Neutrophil (primary cell): ENCODE measurements at regions not wholly inside any gene's neighbourhood (a gene's known extent, or its start where the extent isn't known, plus 50 kb on each side); places are given as distances from the start of the nearest gene placed in this dataset.

Experiments
- H3K27ac ChIP-seq: fragments of 200-600 bp; sonication (generic); 2 replicates; pipeline ENCODE4 v1.5.1; 2016; ENCODE audit warnings: mild to moderate bottlenecking, moderate library complexity
- H3K27me3 ChIP-seq: fragments of 200-600 bp; sonication (generic); 2 replicates; pipeline ENCODE4 v1.6.0; 2016; ENCODE audit warnings: mild to moderate bottlenecking
- H3K36me3 ChIP-seq: fragments of 200-600 bp; sonication (generic); 2 replicates; pipeline ENCODE4 v1.5.1; 2017
- H3K4me1 ChIP-seq, 2 experiments: fragments of 200-600 bp in 1 of 2; sonication (generic) in 1 of 2; 1 replicate in 1 of 2; 2 replicates in 1 of 2; pipeline versions ENCODE4 v1.5.1 to v1.6.1; 2013 to 2016; ENCODE audit warnings: low read depth in 1 of 2, low read length in 1 of 2, mild to moderate bottlenecking in 1 of 2, moderate library complexity in 1 of 2; ENCODE audit not compliant: control insufficient read depth in 1 of 2, insufficient read depth in 1 of 2
- H3K4me3 ChIP-seq, 2 experiments: fragments of 200-600 bp in 1 of 2; sonication (generic) in 1 of 2; 1 replicate in 1 of 2; 2 replicates in 1 of 2; pipeline ENCODE4 v1.5.1; 2013 to 2016; ENCODE audit warnings: low read depth in 1 of 2, low read length in 1 of 2, mild to moderate bottlenecking in 1 of 2, moderate library complexity in 1 of 2
- H3K9me3 ChIP-seq: fragments of 200-600 bp; sonication (generic); 2 replicates; pipeline ENCODE4 v1.5.1; 2016
- TF ChIP-seq, protein P1 (sequence below): fragments of 200-600 bp; sonication (generic); IDR thresholded peaks from 2 replicates; pipeline ENCODE4 v1.5.1; 2016; ENCODE audit warnings: antibody characterized with exemption

- no peaks in the 10 kb centered on the region for H3K36me3 ChIP-seq
- no peak overlapping the region for H3K4me3 ChIP-seq
- no peaks in the 10 kb centered on the region for H3K4me1 ChIP-seq
- TF ChIP-seq, protein P1, sequence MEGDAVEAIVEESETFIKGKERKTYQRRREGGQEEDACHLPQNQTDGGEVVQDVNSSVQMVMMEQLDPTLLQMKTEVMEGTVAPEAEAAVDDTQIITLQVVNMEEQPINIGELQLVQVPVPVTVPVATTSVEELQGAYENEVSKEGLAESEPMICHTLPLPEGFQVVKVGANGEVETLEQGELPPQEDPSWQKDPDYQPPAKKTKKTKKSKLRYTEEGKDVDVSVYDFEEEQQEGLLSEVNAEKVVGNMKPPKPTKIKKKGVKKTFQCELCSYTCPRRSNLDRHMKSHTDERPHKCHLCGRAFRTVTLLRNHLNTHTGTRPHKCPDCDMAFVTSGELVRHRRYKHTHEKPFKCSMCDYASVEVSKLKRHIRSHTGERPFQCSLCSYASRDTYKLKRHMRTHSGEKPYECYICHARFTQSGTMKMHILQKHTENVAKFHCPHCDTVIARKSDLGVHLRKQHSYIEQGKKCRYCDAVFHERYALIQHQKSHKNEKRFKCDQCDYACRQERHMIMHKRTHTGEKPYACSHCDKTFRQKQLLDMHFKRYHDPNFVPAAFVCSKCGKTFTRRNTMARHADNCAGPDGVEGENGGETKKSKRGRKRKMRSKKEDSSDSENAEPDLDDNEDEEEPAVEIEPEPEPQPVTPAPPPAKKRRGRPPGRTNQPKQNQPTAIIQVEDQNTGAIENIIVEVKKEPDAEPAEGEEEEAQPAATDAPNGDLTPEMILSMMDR, result no peak
- no peak overlapping the region for H3K27ac ChIP-seq
- H3K27me3 ChIP-seq, result no peaks in the 10 kb centered on the region
- H3K9me3 ChIP-seq, result no peaks in the 10 kb centered on the region
Measured at GRCh38 chr3:153835540-153835939, 285.6 kb upstream of the ARHGEF26 start.

DNA sequence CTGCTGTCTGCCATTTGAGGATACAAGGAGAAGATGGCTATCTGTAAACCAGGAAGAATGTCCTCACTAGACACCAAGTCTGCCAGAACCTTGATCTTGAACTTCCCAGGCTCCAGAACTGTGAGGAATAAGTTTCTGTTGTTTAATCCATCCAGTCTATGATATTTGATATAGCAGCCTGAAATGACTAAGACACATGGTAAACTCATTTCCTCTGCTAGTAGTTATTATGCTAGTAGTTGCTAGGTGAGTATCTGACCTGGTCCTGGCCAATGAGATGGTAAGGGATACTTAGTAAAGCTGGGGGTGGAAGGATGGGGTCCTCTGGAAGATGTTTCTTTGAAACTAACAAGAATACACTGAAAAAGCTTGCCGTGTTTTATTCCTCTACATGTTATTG, 280.7 kb upstream of the ARHGEF26 start:
- Histone ChIP-seq H3K36me3 (no peaks in the 10 kb centered on the region), H3K9me3 (no peaks in the 10 kb centered on the region), H3K4me3 (no peak overlapping the region), H3K27ac (no peak overlapping the region), H3K4me1 (no peaks in the 10 kb centered on the region), H3K27me3 (no peaks in the 10 kb centered on the region)
- TF ChIP-seq, protein P1, result no peak

DNA sequence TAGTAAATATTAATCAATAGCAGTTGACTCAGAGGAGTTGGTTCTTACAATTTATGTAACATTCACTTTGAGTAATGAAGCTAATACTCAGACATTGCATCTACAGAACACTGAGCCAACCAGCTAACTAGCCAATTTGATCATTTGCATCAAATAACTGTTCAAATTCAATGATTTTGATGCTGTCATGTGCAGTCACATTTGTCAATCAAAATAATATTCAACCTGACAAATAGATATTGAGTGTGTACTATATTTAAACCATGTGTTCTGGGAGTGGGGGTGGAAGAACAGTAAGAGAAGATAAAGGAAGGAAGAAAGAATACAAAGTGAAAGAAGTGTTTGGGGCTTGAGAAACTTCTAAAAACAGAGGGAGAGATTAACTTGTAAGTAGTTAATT, 277.2 kb upstream of the ARHGEF26 start:
- Histone ChIP-seq H3K4me1 (no peaks in the 10 kb centered on the region), H3K27me3 (no peaks in the 10 kb centered on the region), H3K9me3 (no peaks in the 10 kb centered on the region), H3K27ac (no peak overlapping the region), H3K36me3 (no peaks in the 10 kb centered on the region), H3K4me3 (no peak overlapping the region)
- TF ChIP-seq, protein P1, result no peak

DNA sequence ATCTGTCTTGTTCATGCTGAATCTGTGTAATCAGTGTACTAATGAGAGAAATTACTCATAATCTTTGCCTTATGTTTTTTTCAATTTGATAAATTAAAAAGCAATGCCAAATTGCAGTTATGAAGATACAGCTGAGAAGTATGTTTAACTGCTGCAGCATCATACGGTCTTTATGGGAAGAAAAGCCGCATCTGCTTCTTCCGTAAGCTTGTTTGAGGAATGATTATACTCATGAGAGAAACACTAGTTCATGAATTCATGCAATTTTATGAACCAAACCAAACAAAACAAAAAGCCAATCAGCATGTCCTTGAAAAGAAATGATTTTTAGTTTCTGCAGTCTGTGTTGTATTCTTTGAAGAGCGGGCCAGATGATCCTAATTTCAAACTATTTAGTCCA, 275.9 kb upstream of the ARHGEF26 start:
- H3K27me3 ChIP-seq, result no peaks in the 10 kb centered on the region
- TF ChIP-seq, protein P1, result no peak
- H3K4me1 ChIP-seq, result no peaks in the 10 kb centered on the region
- no peaks in the 10 kb centered on the region for H3K9me3 ChIP-seq
- H3K36me3 ChIP-seq, result no peaks in the 10 kb centered on the region
- H3K27ac ChIP-seq, result no peak overlapping the region
- H3K4me3 ChIP-seq, result no peak overlapping the region

- Histone ChIP-seq H3K27me3 (no peaks in the 10 kb centered on the region), H3K36me3 (no peaks in the 10 kb centered on the region), H3K4me1 (no peaks in the 10 kb centered on the region), H3K27ac (no peak overlapping the region), H3K4me3 (no peak overlapping the region), H3K9me3 (no peaks in the 10 kb centered on the region)
- TF ChIP-seq, protein P1, result no peak
Measured at GRCh38 chr3:153848702-153849101, 272.5 kb upstream of the ARHGEF26 start.

GRCh38 chr3:153852355-153852754, 268.8 kb upstream of the ARHGEF26 start:
- H3K4me1 ChIP-seq, result no peaks in the 10 kb centered on the region
- H3K27ac ChIP-seq, result no peak overlapping the region
- no peaks in the 10 kb centered on the region for H3K9me3 ChIP-seq
- H3K36me3 ChIP-seq, result no peaks in the 10 kb centered on the region
- no peaks in the 10 kb centered on the region for H3K27me3 ChIP-seq
- TF ChIP-seq, protein P1, result no peak
- no peak overlapping the region for H3K4me3 ChIP-seq
